ENCODE measurements at regions not wholly inside any gene's neighbourhood (a gene's known extent, or its start where the extent isn't known, plus 50 kb on each side); places are given as distances from the start of the nearest gene placed in this dataset.
"Not testable (repeated sequence)": the region's sequence is repeated elsewhere in the genome, so short reads cannot be mapped to it uniquely, and the experiment has no call there.

DNA sequence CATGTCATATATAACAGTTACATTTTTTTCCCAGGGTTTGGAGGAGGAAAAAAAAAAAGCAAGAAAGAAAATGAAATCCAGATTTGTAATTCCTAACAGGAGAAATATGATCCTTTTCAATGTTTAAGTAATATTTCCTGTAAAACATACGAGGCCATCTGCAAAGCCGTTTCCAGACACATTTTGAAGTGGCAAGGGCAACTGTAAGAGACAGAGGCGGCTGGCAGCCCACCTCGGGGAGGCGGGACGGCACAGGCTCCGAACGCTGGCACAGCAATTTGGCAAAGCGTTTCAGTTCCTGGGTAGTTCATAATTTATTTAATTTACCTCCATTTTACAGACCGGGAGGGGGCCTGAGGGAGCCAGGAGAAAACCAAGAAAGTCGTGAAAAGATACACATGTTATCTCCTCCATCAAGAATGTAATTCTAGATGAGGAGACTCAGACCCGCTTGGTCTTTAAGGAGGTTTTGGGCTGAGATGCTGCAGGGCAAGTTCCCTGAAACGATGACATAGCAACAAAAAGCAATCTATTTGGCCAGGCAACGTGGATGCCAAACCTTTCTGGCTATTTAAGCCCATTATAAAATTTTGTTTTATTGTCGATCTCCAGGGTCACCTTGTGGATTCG is 448.5 kb upstream of the MKI67 start:
- DNase-seq (ENCODE audit: insufficient read length, low spot score) (no peak), FAIRE-seq (no peak)
- TF ChIP-seq SPI1 (IDR thresholded peaks at IDR 0.05; ENCODE audit: low read depth, low read length) (no peak), TAF1 (IDR thresholded peaks at IDR 0.05; ENCODE audit: low read depth, low read length) (no peak), POU2F2 (IDR thresholded peaks at IDR 0.05; ENCODE audit: low read depth, low read length) (no peak), PAX5 (IDR thresholded peaks at IDR 0.05; ENCODE audit: insufficient read depth, low read length, severe bottlenecking) (no peak), POLR2A (IDR thresholded peaks at IDR 0.05; ENCODE audit: low read depth, low read length) (no peak), POLR2AphosphoS5 (IDR thresholded peaks at IDR 0.05; ENCODE audit: low read depth, low read length) (no peak)

DNA sequence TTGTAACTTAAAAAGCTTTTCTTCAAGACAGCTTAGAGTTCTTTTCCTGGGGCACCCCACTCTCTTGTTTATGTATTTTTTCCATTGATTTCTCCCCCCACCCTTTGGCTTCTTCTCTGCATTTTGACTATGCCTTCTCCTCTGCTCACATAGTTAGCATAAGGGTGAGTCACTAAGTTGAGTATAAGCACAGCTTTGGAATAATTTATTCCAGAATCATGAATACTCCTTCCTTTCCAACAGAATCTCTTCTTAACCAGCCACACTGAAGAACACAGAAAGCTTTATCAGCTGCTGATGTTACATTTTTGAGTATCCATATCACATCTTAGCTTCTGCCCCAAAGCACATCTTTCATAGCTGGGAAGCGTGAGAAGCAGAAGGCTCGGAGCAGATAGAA is 449.5 kb upstream of the MKI67 start:
- TF ChIP-seq PAX5 (IDR thresholded peaks at IDR 0.05; ENCODE audit: insufficient read depth, low read length, severe bottlenecking) = no peak
- no peak for TF ChIP-seq SPI1 (IDR thresholded peaks at IDR 0.05; ENCODE audit: low read depth, low read length)
- TF ChIP-seq POLR2A (IDR thresholded peaks at IDR 0.05; ENCODE audit: low read depth, low read length) = no peak
- no peak for TF ChIP-seq POLR2AphosphoS5 (IDR thresholded peaks at IDR 0.05; ENCODE audit: low read depth, low read length)
- no peak for TF ChIP-seq POU2F2 (IDR thresholded peaks at IDR 0.05; ENCODE audit: low read depth, low read length)
- TF ChIP-seq TAF1 (IDR thresholded peaks at IDR 0.05; ENCODE audit: low read depth, low read length) = no peak
- no peak for FAIRE-seq
- no peak for DNase-seq (ENCODE audit: insufficient read length, low spot score)

DNA sequence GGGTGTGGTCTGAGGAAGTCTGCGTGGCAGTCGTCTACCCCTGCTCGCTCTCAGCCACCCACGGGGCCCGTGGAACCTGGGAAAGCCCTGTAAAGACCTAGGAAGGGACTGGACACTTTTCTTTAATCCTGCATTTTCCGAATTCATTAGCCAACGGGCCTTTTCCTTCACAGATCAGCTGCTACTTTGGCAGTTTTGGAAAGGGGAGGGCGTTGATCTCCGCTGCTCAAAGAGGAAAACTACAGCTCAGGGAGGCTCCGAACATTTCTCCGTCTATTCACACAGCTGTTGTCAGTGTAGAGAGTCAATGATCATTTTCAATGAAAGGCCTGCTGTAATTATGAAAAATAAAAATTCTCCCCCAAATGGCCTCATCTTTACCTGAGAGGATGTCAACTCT is 450.1 kb upstream of the MKI67 start:
- no peak for TF ChIP-seq PAX5 (IDR thresholded peaks at IDR 0.05; ENCODE audit: insufficient read depth, low read length, severe bottlenecking)
- FAIRE-seq = no peak
- DNase-seq (ENCODE audit: insufficient read length, low spot score) = no peak

DNA sequence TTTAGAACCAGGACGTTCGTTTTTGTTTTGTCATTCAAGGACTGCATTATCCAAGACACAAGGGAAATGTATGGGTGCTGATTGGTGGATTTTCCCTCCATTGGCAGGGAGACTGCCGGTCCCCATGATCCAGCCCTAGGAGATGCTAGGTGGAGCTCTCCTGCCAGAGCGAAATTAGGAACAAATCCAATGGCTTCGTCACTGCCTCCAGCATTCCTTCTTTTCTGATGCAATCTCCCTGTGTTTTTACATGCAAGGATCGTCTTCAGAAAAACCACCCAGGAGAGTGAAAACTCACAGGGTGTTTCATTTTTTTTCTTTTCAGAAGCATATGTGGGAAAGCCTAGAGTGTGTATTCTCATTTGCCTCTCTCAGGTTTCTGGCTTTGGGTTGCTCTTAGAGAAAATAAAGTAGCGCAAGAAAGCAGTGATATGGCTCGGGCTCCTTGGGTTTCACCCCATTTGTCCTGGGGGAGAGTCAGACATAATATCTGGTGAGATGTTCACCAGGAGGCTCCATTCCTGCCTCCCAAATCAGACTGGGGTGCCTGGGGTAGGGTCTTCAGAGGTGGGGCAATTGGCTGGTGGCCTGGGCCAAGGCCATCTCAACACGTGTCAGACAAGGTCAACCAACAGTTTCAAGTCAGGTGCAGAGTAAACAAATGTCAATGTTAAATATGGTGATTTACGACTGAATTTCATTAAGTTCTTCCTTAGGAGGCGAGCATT is 450.9 kb upstream of the MKI67 start:
- no peak for TF ChIP-seq POU2F2 (IDR thresholded peaks at IDR 0.05; ENCODE audit: low read depth, low read length)
- TF ChIP-seq POLR2A (IDR thresholded peaks at IDR 0.05; ENCODE audit: low read depth, low read length) = no peak
- FAIRE-seq (no peak), DNase-seq (ENCODE audit: insufficient read length, low spot score) (no peak)

DNA sequence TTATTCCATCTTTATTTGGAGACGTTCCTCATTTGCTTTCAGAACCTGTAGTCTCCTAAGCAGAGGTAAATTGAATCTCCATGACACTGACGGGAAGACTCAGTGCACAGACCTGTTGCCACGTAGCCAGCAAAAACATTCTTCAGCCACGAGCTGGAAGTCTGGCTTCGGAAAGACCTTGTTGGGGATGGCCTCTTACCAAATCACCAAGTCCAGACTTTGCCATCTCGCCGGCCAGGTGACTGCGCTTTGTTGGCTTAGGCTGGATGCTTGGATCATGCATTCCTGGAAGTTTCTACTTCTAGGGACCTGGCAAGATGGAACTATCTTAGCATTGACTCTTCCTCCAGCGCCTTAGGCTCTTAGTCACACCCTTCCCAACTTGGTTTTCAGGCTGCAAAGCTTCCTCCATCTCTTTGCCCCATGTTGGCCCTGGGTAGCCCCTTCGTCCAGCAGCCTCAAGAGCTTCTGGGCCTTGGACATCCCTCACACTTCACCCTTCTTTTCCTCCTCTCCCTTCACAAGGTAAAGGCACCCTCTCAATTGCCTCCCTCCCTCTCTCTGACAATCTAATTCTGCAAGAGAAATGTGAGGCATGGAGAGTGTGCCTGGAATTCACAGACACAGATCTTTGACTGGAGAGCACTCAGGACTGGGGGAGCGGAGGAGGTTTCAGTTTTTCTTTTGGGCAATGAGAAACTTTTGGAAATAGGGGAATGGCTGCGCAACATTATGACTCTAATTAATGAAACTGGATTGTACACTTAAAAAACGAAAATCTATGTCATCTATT is 451.9 kb upstream of the MKI67 start:
- DNase-seq (ENCODE audit: insufficient read length, low spot score) (no peak), FAIRE-seq (no peak)
- TF ChIP-seq SPI1 (IDR thresholded peaks at IDR 0.05; ENCODE audit: low read depth, low read length) (no peak), POLR2A (IDR thresholded peaks at IDR 0.05; ENCODE audit: low read depth, low read length) (no peak), PAX5 (IDR thresholded peaks at IDR 0.05; ENCODE audit: insufficient read depth, low read length, severe bottlenecking) (no peak), TAF1 (IDR thresholded peaks at IDR 0.05; ENCODE audit: low read depth, low read length) (no peak), POU2F2 (IDR thresholded peaks at IDR 0.05; ENCODE audit: low read depth, low read length) (no peak), POLR2AphosphoS5 (IDR thresholded peaks at IDR 0.05; ENCODE audit: low read depth, low read length) (no peak)

DNA sequence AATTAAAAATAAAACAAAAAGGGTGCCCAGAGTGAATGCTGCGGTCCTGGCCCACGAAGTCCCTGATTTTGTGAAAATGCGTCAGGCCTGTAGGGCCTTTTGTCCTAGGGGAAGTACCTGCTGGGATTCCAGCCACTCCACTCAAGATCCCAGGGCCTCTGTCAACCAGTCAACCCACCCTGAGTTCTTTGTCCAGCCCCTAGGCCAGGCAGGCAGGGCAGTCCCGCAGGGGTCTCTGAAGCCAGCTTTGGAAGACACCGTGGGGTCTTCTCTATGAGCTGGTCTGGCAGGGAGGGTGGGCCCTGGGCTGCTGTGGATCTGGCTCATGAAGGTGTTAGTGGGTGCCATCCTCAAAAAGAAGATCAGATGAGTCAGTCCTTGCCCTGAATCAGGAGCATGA is 452.5 kb upstream of the MKI67 start:
- DNase-seq (ENCODE audit: insufficient read length, low spot score) (no peak), FAIRE-seq (no peak)
- no peak for TF ChIP-seq PAX5 (IDR thresholded peaks at IDR 0.05; ENCODE audit: insufficient read depth, low read length, severe bottlenecking)
- no peak for TF ChIP-seq POLR2AphosphoS5 (IDR thresholded peaks at IDR 0.05; ENCODE audit: low read depth, low read length)
- TF ChIP-seq SPI1 (IDR thresholded peaks at IDR 0.05; ENCODE audit: low read depth, low read length) = no peak

DNA sequence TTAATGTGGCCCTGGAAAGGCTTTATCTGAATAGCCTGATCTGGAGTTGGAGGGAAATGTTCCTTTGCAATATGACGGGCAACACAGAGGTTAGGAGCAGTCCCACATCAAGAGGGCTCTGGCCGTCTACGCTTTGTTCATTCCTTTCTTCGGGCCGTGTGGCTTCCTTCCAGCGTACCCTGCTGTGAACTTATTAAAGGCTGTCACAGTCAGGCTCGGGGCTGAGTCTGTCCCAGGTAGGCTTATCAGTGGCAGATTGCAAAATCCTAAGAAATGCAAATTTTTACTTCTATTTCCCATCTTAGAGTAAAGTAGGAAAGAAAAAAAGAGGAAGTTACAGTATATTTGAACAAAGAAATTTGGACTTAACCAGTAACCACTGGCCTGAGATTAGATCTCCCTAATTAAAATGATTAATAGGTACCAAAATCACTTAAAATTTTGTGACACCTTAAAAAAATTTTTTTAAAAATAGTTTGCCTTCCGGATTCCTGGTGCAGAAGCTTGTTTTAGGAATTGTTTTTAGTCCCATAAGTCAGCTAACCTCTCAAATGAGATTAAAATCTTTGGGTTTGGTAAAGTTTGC is 453.1 kb upstream of the MKI67 start:
- no peak for TF ChIP-seq PAX5 (IDR thresholded peaks at IDR 0.05; ENCODE audit: insufficient read depth, low read length, severe bottlenecking)
- TF ChIP-seq POU2F2 (IDR thresholded peaks at IDR 0.05; ENCODE audit: low read depth, low read length) = no peak
- no peak for TF ChIP-seq SPI1 (IDR thresholded peaks at IDR 0.05; ENCODE audit: low read depth, low read length)
- no peak for TF ChIP-seq POLR2A (IDR thresholded peaks at IDR 0.05; ENCODE audit: low read depth, low read length)
- no peak for TF ChIP-seq POLR2AphosphoS5 (IDR thresholded peaks at IDR 0.05; ENCODE audit: low read depth, low read length)
- TF ChIP-seq TAF1 (IDR thresholded peaks at IDR 0.05; ENCODE audit: low read depth, low read length) = no peak
- DNase-seq (ENCODE audit: insufficient read length, low spot score) (no peak), FAIRE-seq (no peak)

DNA sequence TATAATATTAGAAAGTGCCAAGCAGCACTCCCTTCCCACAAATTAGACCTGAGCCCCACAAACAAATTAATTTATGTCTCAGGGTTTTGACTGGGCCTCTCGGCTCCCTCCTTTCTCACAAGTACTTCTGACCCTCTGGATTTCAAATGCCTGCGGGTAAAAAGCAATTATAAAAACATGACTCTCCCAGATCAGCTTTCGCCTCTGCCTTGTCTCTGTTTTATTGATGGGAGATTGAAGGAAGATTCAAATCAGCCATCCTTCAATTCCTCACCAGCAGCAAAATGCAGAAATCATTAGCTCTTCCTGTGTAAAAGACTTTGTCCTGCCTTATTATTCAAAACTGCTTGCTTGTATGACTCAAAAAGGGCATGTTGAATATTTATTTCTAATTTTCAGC is 453.7 kb upstream of the MKI67 start:
- DNase-seq (ENCODE audit: insufficient read length, low spot score) = no peak
- TF ChIP-seq PAX5 (IDR thresholded peaks at IDR 0.05; ENCODE audit: insufficient read depth, low read length, severe bottlenecking) (no peak), SPI1 (IDR thresholded peaks at IDR 0.05; ENCODE audit: low read depth, low read length) (no peak), POLR2AphosphoS5 (IDR thresholded peaks at IDR 0.05; ENCODE audit: low read depth, low read length) (no peak), POLR2A (IDR thresholded peaks at IDR 0.05; ENCODE audit: low read depth, low read length) (no peak), POU2F2 (IDR thresholded peaks at IDR 0.05; ENCODE audit: low read depth, low read length) (no peak), TAF1 (IDR thresholded peaks at IDR 0.05; ENCODE audit: low read depth, low read length) (no peak)
- no peak for FAIRE-seq

DNA sequence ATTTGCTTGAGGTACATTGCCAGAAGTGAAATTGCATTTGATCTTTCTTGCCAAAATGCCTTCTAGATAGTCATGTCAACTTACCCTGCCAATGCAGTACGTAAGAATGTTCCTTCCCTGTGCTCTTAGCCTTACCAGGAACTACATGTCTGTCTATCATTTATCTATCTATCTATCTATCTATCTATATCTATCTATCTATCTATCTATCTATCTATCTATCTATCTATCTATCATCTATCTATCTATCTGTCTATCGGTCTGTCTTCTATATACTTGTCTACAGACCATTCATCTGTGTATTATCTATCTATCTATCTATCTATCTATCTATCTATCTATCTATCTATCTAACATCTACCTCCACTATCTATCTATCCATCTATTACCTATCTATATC is 456.9 kb upstream of the MKI67 start:
- not testable (repeated sequence) for FAIRE-seq; DNase-seq (ENCODE audit: insufficient read length, low spot score)

DNA sequence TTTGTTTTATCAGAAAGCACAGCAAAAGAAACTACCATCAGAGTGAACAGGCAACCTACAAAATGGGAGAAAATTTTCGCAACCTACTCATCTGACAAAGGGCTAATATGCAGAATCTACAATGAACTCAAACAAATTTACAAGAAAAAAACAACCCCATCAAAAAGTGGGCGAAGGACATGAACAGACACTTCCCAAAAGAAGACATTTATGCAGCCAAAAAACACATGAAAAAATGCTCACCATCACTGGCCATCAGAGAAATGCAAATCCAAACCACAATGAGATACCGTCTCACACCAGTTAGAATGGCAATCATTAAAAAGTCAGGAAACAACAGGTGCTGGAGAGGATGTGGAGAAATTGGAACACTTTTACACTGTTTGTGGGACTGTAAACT is 460.4 kb upstream of the MKI67 start:
- not testable (repeated sequence) for DNase-seq (ENCODE audit: insufficient read length, low spot score); FAIRE-seq

Measured in GM12891 (cell line).